HG03175 (cell line): ENCODE measurements at regions not wholly inside any gene's neighbourhood (a gene's known extent, or its start where the extent isn't known, plus 50 kb on each side); places are given as distances from the start of the nearest gene placed in this dataset.

ENCODE experiments used
- ATAC-seq: cut with Tn5 transposase; IDR thresholded peaks from one replicate; pipeline ENCODE4 v1.9.1; 2021; ENCODE audit warnings: mild to moderate bottlenecking, moderate library complexity; ENCODE audit not compliant: unreplicated experiment

GRCh38 chr1:228917342-228917741, 182.1 kb downstream of the RHOU start:
- no peak for ATAC-seq

GRCh38 chr1:228917755-228918154, 182.5 kb downstream of the RHOU start:
- no peak for ATAC-seq

GRCh38 chr1:228918335-228918734, 183.1 kb downstream of the RHOU start:
- no peak for ATAC-seq

DNA sequence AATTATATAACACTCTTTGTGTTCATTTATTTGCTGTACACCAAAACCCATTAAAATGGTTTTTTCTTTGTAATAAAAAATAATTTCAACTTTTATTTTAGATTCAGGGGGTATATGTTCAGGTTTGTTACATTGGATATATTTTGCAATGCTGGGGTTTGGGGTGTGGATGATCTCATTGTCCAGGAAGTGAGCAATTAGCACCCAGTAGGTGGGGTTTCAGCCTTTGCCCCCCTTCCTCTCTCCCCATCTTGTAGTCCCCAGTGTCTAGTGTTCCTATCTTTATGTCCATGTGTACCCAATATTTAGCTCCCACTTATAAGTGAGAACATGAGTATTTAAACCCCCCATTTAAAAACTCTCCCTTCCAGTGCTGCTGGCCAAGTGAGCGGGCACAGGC, 184.6 kb downstream of the RHOU start:
- ATAC-seq = no peak

DNA sequence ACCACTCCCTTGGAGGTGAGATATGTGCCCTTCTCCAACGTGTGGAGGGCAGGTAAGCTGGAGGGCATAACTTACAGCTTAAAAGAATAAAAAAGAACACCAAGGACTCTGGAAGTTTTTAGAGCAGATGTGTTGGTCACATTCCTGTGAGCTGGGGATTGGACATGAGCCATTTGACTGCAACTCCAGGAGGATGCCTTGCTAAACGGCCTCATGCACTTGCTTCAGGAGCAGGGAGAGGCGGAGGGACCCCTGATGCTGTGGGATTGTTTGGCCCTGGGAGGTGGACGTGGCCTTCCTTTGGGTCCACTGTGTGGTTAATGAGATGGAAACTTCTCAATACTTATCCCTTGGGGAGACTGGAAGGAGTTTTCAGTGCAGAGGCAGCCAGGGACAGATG, 185.6 kb downstream of the RHOU start:
- ATAC-seq = no peak

DNA sequence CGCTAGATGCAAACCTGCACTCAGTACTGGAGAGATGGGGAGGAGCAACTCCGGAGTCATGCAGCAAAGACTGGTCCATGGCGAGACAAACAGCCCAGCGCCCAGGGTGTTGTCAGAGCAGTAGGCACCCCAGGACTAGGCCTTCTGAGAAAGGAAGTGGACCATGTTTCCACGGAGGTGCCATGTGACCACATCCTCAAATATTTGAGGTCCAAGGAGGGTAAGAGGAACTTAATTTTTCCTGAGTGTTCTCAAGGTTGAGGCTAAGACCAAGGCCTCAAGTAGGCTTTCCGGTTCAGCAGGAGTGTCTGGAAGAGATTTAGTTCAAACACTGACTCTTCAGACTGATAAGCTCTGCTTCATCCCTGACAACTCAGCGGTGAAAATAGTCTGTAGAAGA, 186.2 kb downstream of the RHOU start:
- ATAC-seq = no peak

DNA sequence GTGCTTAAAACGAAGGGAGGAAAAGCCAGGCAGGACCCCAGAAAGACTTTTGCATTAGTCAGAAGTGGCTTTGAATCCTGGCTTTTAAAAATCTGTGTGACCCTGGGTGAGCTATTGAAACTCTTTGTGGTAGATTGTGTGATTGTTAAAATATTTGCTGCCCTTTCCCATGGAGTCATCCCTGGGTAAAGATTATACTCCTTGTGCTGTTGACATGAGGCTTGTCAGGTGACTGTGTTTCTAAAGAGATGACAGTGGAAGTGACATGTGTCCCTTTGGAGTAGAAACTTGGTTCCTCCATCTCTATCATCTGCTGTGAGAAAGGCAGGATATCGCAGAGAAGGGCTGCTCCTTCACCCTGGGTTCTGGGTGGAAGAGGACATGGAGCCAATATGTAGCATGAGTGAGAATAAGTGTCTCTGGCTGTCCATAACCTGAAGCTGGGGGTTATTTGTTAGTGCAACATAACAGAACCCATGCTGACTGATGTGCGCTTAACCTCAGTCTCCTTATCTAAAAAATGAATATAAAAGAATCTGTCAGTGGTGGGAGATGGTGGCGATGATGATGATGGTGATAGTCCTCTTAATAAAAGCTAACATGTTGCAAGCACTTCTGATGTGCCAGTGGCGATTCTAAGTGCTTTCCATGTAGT, 187.6 kb downstream of the RHOU start:
- no peak for ATAC-seq

DNA sequence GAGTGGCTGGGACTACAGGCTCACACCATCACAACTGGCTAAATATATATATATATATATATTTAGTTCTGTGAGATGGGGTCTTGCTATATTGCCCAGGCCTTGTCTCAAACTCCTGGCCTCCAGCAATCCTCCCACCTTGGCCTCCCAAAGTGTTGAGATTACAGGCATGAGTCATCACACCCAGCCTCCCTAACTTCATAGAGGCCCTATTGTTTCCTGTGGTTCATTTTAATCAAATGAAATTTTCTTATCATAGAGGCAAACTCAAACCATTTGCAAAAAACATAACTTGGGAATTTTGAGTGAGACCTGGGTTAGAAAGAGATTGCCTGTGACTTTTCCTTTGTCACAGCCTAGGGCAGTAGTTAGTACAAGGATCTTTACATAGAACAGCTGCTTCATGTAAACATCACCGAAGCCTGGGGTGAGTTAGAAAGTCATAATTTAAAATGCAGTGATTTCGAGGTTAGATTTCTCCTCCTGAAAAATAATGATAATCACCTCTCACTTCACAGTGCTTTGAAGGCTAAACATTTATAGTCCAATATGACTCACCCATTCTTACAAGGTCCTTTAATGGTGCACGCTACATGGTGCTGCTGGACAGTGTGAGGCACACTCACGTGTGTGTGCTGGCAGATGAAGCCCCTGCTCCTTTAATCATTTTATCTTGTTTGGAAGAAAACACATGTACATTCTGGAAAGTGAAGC, 188.9 kb downstream of the RHOU start:
- ATAC-seq = no peak

DNA sequence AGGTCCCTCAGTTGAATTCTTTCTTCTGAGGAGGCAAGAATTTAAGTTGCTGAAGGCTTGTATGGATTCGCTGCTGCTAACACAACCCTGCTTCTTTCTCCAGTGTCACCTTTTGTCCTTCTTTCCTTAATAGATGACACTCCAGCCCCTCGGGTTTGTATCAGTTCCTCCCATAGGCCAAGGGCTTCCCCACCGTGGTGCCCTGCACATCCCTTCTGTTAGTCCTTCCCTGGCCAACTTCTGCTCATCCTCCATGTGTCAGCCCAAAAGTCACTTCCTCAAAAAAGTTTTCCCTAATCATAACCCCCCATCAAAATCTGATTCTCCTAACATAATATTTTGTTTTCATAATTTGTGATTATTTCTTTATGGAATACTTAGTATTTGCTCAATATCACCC, 190.4 kb downstream of the RHOU start:
- ATAC-seq = no peak

GRCh38 chr1:228927421-228927820, 192.1 kb downstream of the RHOU start:
- no peak for ATAC-seq

DNA sequence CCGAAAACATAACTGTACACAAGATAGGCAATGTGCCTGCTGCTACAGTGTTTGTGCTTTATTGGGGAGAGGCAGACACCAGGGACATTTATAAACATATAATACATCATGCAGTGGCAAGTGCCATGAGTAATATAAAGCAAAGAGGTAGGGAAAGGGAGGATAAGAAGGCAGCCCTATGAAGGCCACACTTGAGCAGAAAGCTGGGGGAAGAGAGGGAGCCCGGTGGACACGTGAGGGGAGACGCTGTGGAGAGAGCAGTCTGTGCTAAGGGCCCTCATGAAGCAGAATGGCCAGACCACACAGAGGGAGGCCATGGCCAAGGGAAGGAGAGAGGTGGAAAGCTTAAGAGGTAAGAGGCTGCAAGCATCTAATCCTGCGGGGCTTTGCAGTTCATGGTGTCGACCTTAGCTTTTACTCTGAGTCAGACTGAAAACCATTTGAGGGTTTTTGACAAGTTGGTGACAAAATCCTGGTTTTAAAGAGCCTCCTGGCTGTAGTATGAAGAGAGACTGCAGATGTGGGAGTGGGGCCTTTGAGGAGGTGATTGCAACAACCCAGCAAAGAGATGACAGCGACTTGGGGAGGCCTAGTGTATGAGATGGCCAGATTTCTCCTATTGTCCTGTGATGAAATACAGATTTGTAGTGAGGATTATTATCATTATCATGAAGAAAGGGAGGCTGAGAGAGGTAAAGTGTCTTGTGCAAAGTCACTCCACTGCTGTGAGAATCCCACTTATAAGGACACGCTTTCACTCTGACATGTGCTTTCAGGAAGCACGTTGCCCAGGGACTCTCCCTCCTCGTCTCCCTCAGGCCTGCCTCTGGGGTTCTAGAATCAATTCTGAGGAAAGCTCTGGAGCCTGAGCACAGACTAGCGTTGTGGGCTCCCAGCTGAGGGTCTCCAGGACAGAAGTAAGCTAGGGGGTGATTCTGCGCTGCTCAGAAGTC, 192.9 kb downstream of the RHOU start:
- no peak for ATAC-seq

DNA sequence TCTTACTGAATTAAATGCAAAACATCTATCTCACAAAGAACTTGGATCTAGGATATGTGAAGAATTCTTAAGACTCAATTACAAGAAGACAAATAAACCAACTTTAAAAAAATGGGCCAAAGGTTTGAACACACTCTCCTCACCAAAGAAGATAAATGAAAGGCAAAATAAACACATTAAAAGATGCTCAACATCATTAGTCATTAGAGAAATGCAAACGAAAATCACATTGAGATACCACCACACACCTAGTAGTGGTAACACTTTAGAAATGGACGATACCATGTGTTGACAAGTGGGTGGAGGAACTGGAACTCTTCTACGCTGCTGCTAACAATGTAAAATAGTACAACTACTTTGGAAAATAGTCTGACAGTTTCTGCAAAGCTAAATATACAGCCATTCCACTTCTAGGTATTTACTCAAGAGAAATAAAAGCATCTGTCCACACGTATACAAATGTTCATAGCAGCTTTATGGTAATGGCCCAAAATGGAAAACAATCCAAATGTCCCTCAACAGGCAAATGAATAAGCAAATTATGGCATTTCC, 194.3 kb downstream of the RHOU start:
- ATAC-seq = no peak

DNA sequence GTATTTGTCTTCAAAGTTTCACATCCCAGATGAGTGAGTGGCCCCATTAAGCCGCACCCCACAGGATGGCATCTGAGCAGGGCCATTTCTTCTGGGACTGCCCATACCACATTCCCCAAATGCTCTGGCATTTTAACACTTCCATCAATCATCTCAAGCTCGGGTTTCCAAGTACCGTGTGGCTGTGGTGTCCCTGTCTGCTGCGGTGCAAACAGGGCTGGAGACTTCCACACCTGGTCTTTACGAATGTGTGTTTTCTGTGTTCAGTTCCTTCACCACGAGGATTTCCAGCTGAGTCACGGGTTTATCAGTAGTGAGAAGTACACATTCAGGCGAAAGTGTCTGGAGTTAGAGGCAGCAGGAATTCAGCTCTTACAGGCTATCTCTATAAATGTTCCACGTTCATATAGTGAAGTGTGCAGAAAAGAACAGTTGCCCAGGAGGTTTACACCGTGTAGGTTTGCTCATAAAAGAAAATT, 195.2 kb downstream of the RHOU start:
- ATAC-seq = no peak

DNA sequence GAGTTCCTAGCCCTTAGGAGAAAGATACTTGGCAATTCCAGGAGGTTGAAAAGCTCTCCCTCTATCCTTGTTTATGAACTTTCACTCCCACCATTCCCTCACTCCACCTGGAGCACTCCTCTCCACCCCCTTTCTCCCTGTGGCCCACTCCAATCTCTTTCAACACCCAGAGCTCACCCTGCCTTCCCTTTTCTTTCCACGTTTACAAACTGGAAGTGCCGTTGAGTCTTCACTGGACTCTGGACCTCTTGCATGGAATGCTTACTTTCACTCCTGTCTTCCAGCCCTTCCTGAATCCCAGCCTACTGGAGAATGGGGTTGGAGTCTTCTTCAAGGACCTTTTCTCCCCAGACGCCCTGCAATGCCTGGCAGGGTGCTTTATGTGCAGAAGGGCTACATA, 198.5 kb downstream of the RHOU start:
- ATAC-seq = no peak

DNA sequence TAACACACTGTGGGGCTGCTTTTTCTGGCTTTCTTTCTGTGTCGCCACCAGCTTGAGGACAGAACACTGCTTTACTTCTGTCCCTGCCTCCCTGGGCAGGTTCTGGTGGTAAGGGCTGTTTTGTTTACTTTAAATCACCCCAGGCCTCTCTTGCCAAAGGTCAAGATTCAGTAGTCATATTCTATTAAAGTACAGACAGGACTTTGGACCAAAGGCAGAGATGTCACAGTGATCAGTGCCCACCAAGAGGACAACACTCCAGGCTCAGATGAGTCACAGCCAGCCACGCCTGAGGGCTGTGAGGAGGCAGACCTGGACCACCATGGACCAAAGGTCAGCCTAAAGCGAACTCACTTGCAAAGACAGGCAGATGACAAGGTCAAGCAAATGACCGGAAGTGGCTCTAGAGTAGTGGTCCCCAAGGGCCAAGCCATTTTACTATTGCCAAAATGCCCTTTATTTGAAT, 200.0 kb downstream of the RHOU start:
- no peak for ATAC-seq

- ATAC-seq = no peak
These were observed 200.8 kb downstream of the RHOU start for GRCh38 chr1:228935855-228936727.

DNA sequence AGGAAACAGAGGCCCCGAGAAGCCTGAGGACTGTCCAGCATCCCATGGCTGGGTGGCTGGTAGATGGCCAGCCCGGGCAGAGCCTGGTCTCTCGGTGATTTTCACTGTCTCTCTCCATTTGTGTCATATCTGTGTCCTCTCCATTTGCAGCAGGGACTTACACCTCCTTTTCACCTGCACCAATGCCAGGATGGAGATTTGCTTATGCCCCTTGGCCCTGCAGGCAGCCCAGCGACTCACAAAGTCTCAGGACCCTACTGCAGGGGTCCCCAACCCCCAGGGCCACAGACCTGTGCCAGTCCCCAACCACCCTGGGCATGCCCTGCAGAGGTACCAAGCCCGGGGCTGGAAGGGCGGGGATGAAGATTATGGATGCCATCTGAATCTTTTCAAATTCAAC, 201.6 kb downstream of the RHOU start:
- no peak for ATAC-seq

DNA sequence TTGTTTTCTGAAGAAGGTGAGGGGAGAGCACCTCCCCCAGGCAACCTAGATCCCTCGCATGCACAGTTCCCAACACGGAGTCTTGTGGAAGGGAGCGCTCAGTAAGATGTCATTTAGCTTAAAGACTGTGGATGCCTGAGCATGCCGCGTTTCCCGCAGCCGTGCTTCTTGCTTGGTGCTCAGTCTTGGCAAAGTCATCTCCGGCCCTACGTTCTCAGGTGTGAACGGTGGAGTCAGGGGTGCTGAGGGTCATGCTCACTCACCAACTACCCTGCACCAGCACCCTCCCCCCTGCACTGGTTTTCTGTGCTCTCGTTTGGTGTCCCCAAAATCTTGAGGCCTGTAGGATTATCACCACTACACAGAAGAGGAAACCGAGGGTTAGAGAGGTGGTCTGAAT, 202.1 kb downstream of the RHOU start:
- no peak for ATAC-seq

GRCh38 chr1:228937851-228938536, 202.7 kb downstream of the RHOU start:
- no peak for ATAC-seq

GRCh38 chr1:228938537-228938901, 203.2 kb downstream of the RHOU start:
- ATAC-seq = no peak
